Stimulated activated CD4-positive, alpha-beta T cell treated with anti-CD3 and anti-CD28 coated beads, Interleukin-1b, Interleukin-23, amount 100 ng/mL, for 48 hours (primary cell): ENCODE measurements at regions not wholly inside any gene's neighbourhood (a gene's known extent, or its start where the extent isn't known, plus 50 kb on each side); places are given as distances from the start of the nearest gene placed in this dataset.

ENCODE experiments used
- DNase-seq: peaks from one replicate; pipeline ENCODE4 v3.0.0-alpha.2; 2020

GRCh38 chr14:65937079-65937959 lies 524.8 kb downstream of the FUT8 start:
- DNase-seq, result no peak

- DNase-seq, result no peak
Measured at GRCh38 chr14:65937960-65938316, 525.4 kb downstream of the FUT8 start.

- DNase-seq, result no peak
Measured at GRCh38 chr14:65938738-65939137, 526.2 kb downstream of the FUT8 start.

- DNase-seq, result no peak
Measured at GRCh38 chr14:65939184-65939583, 526.7 kb downstream of the FUT8 start.

GRCh38 chr14:65940056-65940735 lies 527.7 kb downstream of the FUT8 start:
- DNase-seq, result peak; percentile 30

GRCh38 chr14:65941091-65941490 lies 528.6 kb downstream of the FUT8 start:
- DNase-seq, result no peak

GRCh38 chr14:65943150-65943549 lies 530.6 kb downstream of the FUT8 start:
- DNase-seq, result no peak

GRCh38 chr14:65943916-65944410 lies 531.4 kb downstream of the FUT8 start:
- DNase-seq, result no peak

GRCh38 chr14:65945327-65945726 lies 532.8 kb downstream of the FUT8 start:
- no peak for DNase-seq

GRCh38 chr14:65946494-65946893 lies 534.0 kb downstream of the FUT8 start:
- DNase-seq, result no peak

- no peak for DNase-seq
Measured at GRCh38 chr14:65948302-65948701, 535.8 kb downstream of the FUT8 start.

- peak; percentile 61 for DNase-seq
Measured at GRCh38 chr14:65949711-65950516, 536.3 kb upstream of the CCDC196 start.

GRCh38 chr14:65954942-65955341 lies 531.2 kb upstream of the CCDC196 start:
- DNase-seq, result no peak

GRCh38 chr14:65957631-65958205 lies 528.5 kb upstream of the CCDC196 start:
- no peak for DNase-seq

- DNase-seq, result no peak
Measured at GRCh38 chr14:65958664-65959562, 527.3 kb upstream of the CCDC196 start.

GRCh38 chr14:65959563-65960024 lies 526.6 kb upstream of the CCDC196 start:
- DNase-seq, result no peak

GRCh38 chr14:65961004-65961403 lies 525.2 kb upstream of the CCDC196 start:
- DNase-seq, result peak; percentile 87

GRCh38 chr14:65962952-65963351 lies 523.2 kb upstream of the CCDC196 start:
- DNase-seq, result no peak

- no peak for DNase-seq
Measured at GRCh38 chr14:65964366-65964765, 521.8 kb upstream of the CCDC196 start.

- no peak for DNase-seq
Measured at GRCh38 chr14:65966188-65966587, 520.0 kb upstream of the CCDC196 start.

- DNase-seq, result no peak
Measured at GRCh38 chr14:65972346-65972870, 513.8 kb upstream of the CCDC196 start.
